Esophagus squamous epithelium (tissue), 4 donors: ENCODE measurements at regions not wholly inside any gene's neighbourhood (a gene's known extent, or its start where the extent isn't known, plus 50 kb on each side); places are given as distances from the start of the nearest gene placed in this dataset.

Source experiments
- POLR2A ChIP-seq, 4 donors: fragments of 450-650 bp; IDR thresholded peaks; one replicate each; pipeline ENCODE4 v1.6.1; 2017; ENCODE audit warnings: antibody characterized with exemption in 4 of 4, mild to moderate bottlenecking in 4 of 4, moderate library complexity in 3 of 4
- TF ChIP-seq, protein P1 (sequence below), 6 experiments: fragments of 450-650 bp in 4 of 6; fragments of 200-600 bp in 2 of 6; sonication (generic) in 2 of 6; IDR thresholded peaks; one replicate each; pipeline ENCODE4 v1.5.1; 2016 to 2019; ENCODE audit warnings: antibody characterized with exemption in 6 of 6, mild to moderate bottlenecking in 4 of 6, moderate library complexity in 4 of 6

DNA sequence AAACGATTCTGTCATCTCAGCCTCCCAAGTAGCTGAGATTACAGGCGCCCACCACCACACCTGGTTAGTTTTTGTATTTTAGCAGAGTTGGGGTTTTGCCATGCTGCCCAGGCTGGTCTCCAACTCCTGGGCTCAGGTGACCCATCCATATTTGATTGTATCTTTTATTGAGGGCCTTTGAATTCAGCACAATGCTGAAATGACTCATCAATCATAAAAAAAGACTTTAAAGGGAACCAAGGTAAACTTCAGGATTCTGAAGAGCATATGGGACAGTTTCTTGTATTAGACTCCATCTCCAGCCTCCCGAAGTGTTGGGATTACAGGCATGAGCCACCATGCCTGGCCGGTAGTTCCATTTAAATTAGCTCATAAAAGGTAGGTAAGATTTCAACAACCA, 232.2 kb downstream of the SETD4 start:
- TF ChIP-seq POLR2A (IDR thresholded peaks at IDR 0.05): no peak
- TF ChIP-seq, protein P1, sequence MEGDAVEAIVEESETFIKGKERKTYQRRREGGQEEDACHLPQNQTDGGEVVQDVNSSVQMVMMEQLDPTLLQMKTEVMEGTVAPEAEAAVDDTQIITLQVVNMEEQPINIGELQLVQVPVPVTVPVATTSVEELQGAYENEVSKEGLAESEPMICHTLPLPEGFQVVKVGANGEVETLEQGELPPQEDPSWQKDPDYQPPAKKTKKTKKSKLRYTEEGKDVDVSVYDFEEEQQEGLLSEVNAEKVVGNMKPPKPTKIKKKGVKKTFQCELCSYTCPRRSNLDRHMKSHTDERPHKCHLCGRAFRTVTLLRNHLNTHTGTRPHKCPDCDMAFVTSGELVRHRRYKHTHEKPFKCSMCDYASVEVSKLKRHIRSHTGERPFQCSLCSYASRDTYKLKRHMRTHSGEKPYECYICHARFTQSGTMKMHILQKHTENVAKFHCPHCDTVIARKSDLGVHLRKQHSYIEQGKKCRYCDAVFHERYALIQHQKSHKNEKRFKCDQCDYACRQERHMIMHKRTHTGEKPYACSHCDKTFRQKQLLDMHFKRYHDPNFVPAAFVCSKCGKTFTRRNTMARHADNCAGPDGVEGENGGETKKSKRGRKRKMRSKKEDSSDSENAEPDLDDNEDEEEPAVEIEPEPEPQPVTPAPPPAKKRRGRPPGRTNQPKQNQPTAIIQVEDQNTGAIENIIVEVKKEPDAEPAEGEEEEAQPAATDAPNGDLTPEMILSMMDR (IDR thresholded peaks at IDR 0.05): no peak
